Stomach (tissue), 4 donors: ENCODE measurements at regions not wholly inside any gene's neighbourhood (a gene's known extent, or its start where the extent isn't known, plus 50 kb on each side); places are given as distances from the start of the nearest gene placed in this dataset.

Experiments
- EP300 ChIP-seq: sonication (generic); formaldehyde crosslinking; IDR thresholded peaks from one replicate; pipeline ENCODE4 v1.6.1; 2017; ENCODE audit warnings: antibody characterized with exemption
- TF ChIP-seq, protein P1 (sequence below), 7 experiments: fragments of 450-650 bp in 4 of 7; fragments of 200-600 bp in 3 of 7; sonication (generic) in 3 of 7; IDR thresholded peaks; one replicate each; pipeline ENCODE4 v1.5.1; 2016 to 2019; ENCODE audit warnings: antibody characterized with exemption in 7 of 7, control low read depth in 2 of 7, mild to moderate bottlenecking in 1 of 7

DNA sequence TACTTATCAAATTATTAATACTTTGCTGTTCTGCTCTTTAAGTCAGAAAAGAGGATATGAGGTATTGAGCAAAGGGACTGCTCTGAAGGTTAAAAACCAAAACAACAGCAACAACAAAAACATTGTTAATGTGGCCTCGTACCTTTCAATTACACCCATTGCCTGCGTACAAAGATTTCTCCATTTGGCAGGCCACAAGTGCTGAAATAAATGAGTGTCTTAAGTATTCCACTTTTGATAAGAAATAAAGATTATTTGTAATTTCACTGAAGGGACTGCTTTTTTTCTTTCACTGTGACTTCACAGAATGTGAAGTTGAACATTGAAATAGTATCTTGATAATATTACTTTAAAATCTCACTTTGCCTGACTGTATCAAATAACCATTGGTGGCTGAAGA, 163.2 kb upstream of the MRPS30 start:
- TF ChIP-seq, protein P1, sequence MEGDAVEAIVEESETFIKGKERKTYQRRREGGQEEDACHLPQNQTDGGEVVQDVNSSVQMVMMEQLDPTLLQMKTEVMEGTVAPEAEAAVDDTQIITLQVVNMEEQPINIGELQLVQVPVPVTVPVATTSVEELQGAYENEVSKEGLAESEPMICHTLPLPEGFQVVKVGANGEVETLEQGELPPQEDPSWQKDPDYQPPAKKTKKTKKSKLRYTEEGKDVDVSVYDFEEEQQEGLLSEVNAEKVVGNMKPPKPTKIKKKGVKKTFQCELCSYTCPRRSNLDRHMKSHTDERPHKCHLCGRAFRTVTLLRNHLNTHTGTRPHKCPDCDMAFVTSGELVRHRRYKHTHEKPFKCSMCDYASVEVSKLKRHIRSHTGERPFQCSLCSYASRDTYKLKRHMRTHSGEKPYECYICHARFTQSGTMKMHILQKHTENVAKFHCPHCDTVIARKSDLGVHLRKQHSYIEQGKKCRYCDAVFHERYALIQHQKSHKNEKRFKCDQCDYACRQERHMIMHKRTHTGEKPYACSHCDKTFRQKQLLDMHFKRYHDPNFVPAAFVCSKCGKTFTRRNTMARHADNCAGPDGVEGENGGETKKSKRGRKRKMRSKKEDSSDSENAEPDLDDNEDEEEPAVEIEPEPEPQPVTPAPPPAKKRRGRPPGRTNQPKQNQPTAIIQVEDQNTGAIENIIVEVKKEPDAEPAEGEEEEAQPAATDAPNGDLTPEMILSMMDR (IDR thresholded peaks at IDR 0.05): no peak
- no peak for TF ChIP-seq EP300
